ENCODE measurements at regions not wholly inside any gene's neighbourhood (a gene's known extent, or its start where the extent isn't known, plus 50 kb on each side); places are given as distances from the start of the nearest gene placed in this dataset.

GRCh38 chr16:5873221-5873620, 775.6 kb upstream of the EEF2KMT start:
- TF ChIP-seq SIN3A (IDR thresholded peaks at IDR 0.05; ENCODE audit: borderline replicate concordance, insufficient read depth, low read length), result no peak
- TF ChIP-seq POLR2AphosphoS5 (IDR thresholded peaks at IDR 0.05; ENCODE audit: low read depth, low read length), result no peak
- no peak for TF ChIP-seq TAF1 (IDR thresholded peaks at IDR 0.05; ENCODE audit: borderline replicate concordance, insufficient read depth, low read length)
- TF ChIP-seq FOXP2 (optimal IDR thresholded peaks at IDR 0.05; ENCODE audit: borderline replicate concordance, extremely low read depth, extremely low read length, insufficient read depth), result no peak
- no peak for TF ChIP-seq REST (IDR thresholded peaks at IDR 0.05; ENCODE audit: insufficient read depth in 1 of 2, low read depth in 2 of 2, low read length in 2 of 2)

- TF ChIP-seq POLR2AphosphoS5 (IDR thresholded peaks at IDR 0.05; ENCODE audit: low read depth, low read length), result no peak
- no peak for TF ChIP-seq FOXP2 (optimal IDR thresholded peaks at IDR 0.05; ENCODE audit: borderline replicate concordance, extremely low read depth, extremely low read length, insufficient read depth)
These were observed 773.5 kb upstream of the EEF2KMT start for GRCh38 chr16:5870886-5871691.

GRCh38 chr16:5867250-5867649, 769.7 kb upstream of the EEF2KMT start:
- no peak for TF ChIP-seq POLR2AphosphoS5 (IDR thresholded peaks at IDR 0.05; ENCODE audit: low read depth, low read length)
- TF ChIP-seq TAF1 (IDR thresholded peaks at IDR 0.05; ENCODE audit: borderline replicate concordance, insufficient read depth, low read length), result no peak
- no peak for TF ChIP-seq SIN3A (IDR thresholded peaks at IDR 0.05; ENCODE audit: borderline replicate concordance, insufficient read depth, low read length)
- no peak for TF ChIP-seq REST (IDR thresholded peaks at IDR 0.05; ENCODE audit: insufficient read depth in 1 of 2, low read depth in 2 of 2, low read length in 2 of 2)
- no peak for TF ChIP-seq FOXP2 (optimal IDR thresholded peaks at IDR 0.05; ENCODE audit: borderline replicate concordance, extremely low read depth, extremely low read length, insufficient read depth)

GRCh38 chr16:5865236-5865635, 767.6 kb upstream of the EEF2KMT start:
- no peak for TF ChIP-seq SIN3A (IDR thresholded peaks at IDR 0.05; ENCODE audit: borderline replicate concordance, insufficient read depth, low read length)
- no peak for TF ChIP-seq TAF1 (IDR thresholded peaks at IDR 0.05; ENCODE audit: borderline replicate concordance, insufficient read depth, low read length)
- TF ChIP-seq REST (IDR thresholded peaks at IDR 0.05; ENCODE audit: insufficient read depth in 1 of 2, low read depth in 2 of 2, low read length in 2 of 2), result no peak
- TF ChIP-seq POLR2AphosphoS5 (IDR thresholded peaks at IDR 0.05; ENCODE audit: low read depth, low read length), result no peak
- no peak for TF ChIP-seq FOXP2 (optimal IDR thresholded peaks at IDR 0.05; ENCODE audit: borderline replicate concordance, extremely low read depth, extremely low read length, insufficient read depth)

GRCh38 chr16:5863071-5863606, 765.5 kb upstream of the EEF2KMT start:
- TF ChIP-seq POLR2AphosphoS5 (IDR thresholded peaks at IDR 0.05; ENCODE audit: low read depth, low read length), result no peak
- TF ChIP-seq FOXP2 (optimal IDR thresholded peaks at IDR 0.05; ENCODE audit: borderline replicate concordance, extremely low read depth, extremely low read length, insufficient read depth), result no peak
- TF ChIP-seq REST (IDR thresholded peaks at IDR 0.05; ENCODE audit: insufficient read depth in 1 of 2, low read depth in 2 of 2, low read length in 2 of 2), result no peak
